K562 (cell line): ENCODE measurements at regions not wholly inside any gene's neighbourhood (a gene's known extent, or its start where the extent isn't known, plus 50 kb on each side); places are given as distances from the start of the nearest gene placed in this dataset.

Experiments
- ATAC-seq: fragments of 200-7000 bp; cut with Tn5 transposase; 3 replicates; pipeline ENCODE4 v1.9.1; 2020; ENCODE audit warnings: moderate library complexity
- BruUV-seq: library from RNA; stranded (reverse); fragments of 400-500 nt; replicated peaks from 2 replicates; lab custom pipeline; 2021; lab: Mats Ljungman, UMichigan
- CTCF ChIA-PET: fragments of 300-600 bp; formaldehyde crosslinking; extraction: SDS; loops from one replicate; lab custom pipeline; 2021; ENCODE audit warnings: low intra/inter-chr PET ratio; lab: Yijun Ruan, JAX
- POLR2A ChIA-PET: fragments of 300-600, 350-650 bp; sonication (Branson Sonifier 250); formaldehyde crosslinking; extraction: SDS; loops from one replicate; lab custom pipeline; 2021; ENCODE audit warnings: antibody characterized with exemption, inconsistent platforms; lab: Yijun Ruan, JAX
- DNase-seq, 4 experiments: peaks; one replicate each; pipeline versions ENCODE4 v3.0.0 to v3.0.0-alpha.2; 2011 to 2018; ENCODE audit warnings: low spot score in 3 of 4, mixed read lengths in 3 of 4; ENCODE audit errors: extremely low read depth in 1 of 4
- FAIRE-seq: peaks from 2 replicates; lab custom pipeline; 2011; peaks lifted over from hg19 to GRCh38; lab: Jason Lieb, UNC
- H2AFZ ChIP-seq: 2 replicates; pipeline ENCODE4 v1.6.0; 2011; ENCODE audit warnings: low read depth, low read length, control low read depth, inconsistent platforms
- H3K27ac ChIP-seq: fragments of 200-600 bp; 3 replicates; pipeline ENCODE4 v1.8.0; 2011; ENCODE audit warnings: low read depth, mild to moderate bottlenecking, control low read depth, inconsistent platforms, low read length, moderate library complexity, mixed read lengths; ENCODE audit errors: extremely low read depth
- H3K27me3 ChIP-seq, 2 experiments: fragments of 300-600 bp in 1 of 2; 2 replicates in 1 of 2; 3 replicates in 1 of 2; pipeline versions ENCODE4 v1.6.0 to v1.8.0; 2011; ENCODE audit warnings: inconsistent platforms in 2 of 2, low read length in 2 of 2, mild to moderate bottlenecking in 1 of 2, mixed read lengths in 1 of 2, moderate library complexity in 1 of 2; ENCODE audit not compliant: control insufficient read depth in 2 of 2, insufficient read depth in 2 of 2
- H3K36me3 ChIP-seq: fragments of 300-600 bp; 3 replicates; pipeline ENCODE4 v1.8.0; 2011; ENCODE audit warnings: mild to moderate bottlenecking, low read length, inconsistent platforms; ENCODE audit not compliant: control insufficient read depth, insufficient read depth
- H3K4me1 ChIP-seq, 2 experiments: fragments of 200-600 bp in 1 of 2; replicated peaks in 1 of 2; 2 replicates in 1 of 2; 3 replicates in 1 of 2; pipeline versions ENCODE4 v1.5.1 to v1.8.0; 2011; ENCODE audit warnings: inconsistent platforms in 2 of 2, low read length in 2 of 2, mild to moderate bottlenecking in 1 of 2, mixed read lengths in 1 of 2, moderate library complexity in 1 of 2; ENCODE audit not compliant: control insufficient read depth in 2 of 2, insufficient read depth in 2 of 2
- H3K4me2 ChIP-seq: 2 replicates; pipeline ENCODE4 v1.6.1; 2011; ENCODE audit warnings: low read length, control low read depth, inconsistent platforms, mixed read lengths; ENCODE audit not compliant: insufficient read depth
- H3K4me3 ChIP-seq: fragments of 200-600 bp; sonication (generic), shearing (Covaris generic); 2 replicates; pipeline ENCODE4 v1.5.1; 2016; ENCODE audit warnings: control low read depth, inconsistent platforms
- H3K79me2 ChIP-seq: fragments of 200-600 bp; 3 replicates; pipeline ENCODE4 v1.8.0; 2011; ENCODE audit warnings: low read length, inconsistent platforms; ENCODE audit not compliant: control insufficient read depth, insufficient read depth
- H3K9ac ChIP-seq, 2 experiments: 2 replicates each; pipeline versions ENCODE4 v1.6.0 to v1.6.1; 2011; ENCODE audit warnings: low read depth in 2 of 2, low read length in 2 of 2, control low read depth in 1 of 2, inconsistent platforms in 1 of 2, mild to moderate bottlenecking in 1 of 2, mixed read lengths in 1 of 2; ENCODE audit not compliant: insufficient read depth in 1 of 2
- H3K9me1 ChIP-seq: one replicate; pipeline ENCODE4 v1.6.0; 2011; ENCODE audit warnings: inconsistent platforms, mild to moderate bottlenecking, low read length, moderate library complexity; ENCODE audit not compliant: control insufficient read depth, insufficient read depth
- H3K9me3 ChIP-seq: replicated peaks from 2 replicates; pipeline ENCODE4 v1.5.1; 2011; ENCODE audit warnings: low read depth, low read length, inconsistent platforms; ENCODE audit not compliant: control insufficient read depth, insufficient read depth
- H4K20me1 ChIP-seq: replicated peaks from 2 replicates; pipeline ENCODE4 v1.6.1; 2011; ENCODE audit warnings: low read length, inconsistent platforms, mixed read lengths; ENCODE audit not compliant: control insufficient read depth, insufficient read depth
- ARNT ChIP-seq, 2 experiments: fragments of 450-650 bp; IDR thresholded peaks; 2 replicates each; pipeline ENCODE4 v1.6.1; 2016; ENCODE audit warnings: mild to moderate bottlenecking in 1 of 2
- CHCHD3 ChIP-seq: fragments of 250-450 bp; sonication (Bioruptor Pico); IDR thresholded peaks from 2 replicates; pipeline ENCODE4 v2.1.2; 2022; ENCODE audit warnings: mild to moderate bottlenecking
- ETS2 ChIP-seq: IDR thresholded peaks from 2 replicates; pipeline ENCODE4 v1.6.1; 2016; ENCODE audit warnings: borderline replicate concordance, missing genetic modification characterization, mild to moderate bottlenecking, moderate library complexity, missing compliant biosample characterization; ENCODE audit not compliant: poor library complexity, severe bottlenecking
- HEY1 ChIP-seq: fragments of 250-450 bp; sonication (Bioruptor Pico); IDR thresholded peaks from 2 replicates; pipeline ENCODE4 v1.5.0; 2020; ENCODE audit warnings: mild to moderate bottlenecking, moderate library complexity, borderline replicate concordance
- POU5F1 ChIP-seq: fragments of 150-350 bp; IDR thresholded peaks from 2 replicates; pipeline ENCODE4 v1.6.1; 2014; ENCODE audit warnings: borderline replicate concordance, low read length, low read depth, mild to moderate bottlenecking; ENCODE audit not compliant: partially characterized antibody
- RBM34 ChIP-seq: fragments of 200-400 bp; formaldehyde crosslinking; IDR thresholded peaks from 2 replicates; pipeline ENCODE4 v1.6.1; 2018; ENCODE audit warnings: low read length, borderline replicate concordance; ENCODE audit not compliant: insufficient read depth
- RFX1 ChIP-seq: fragments of 450-650 bp; IDR thresholded peaks from 2 replicates; pipeline ENCODE4 v1.6.1; 2016; ENCODE audit warnings: mild to moderate bottlenecking, moderate library complexity
- SMAD3 ChIP-seq: fragments of 450-650 bp; formaldehyde crosslinking; conservative IDR thresholded peaks from 2 replicates; pipeline ENCODE4 v1.4.0; 2020; ENCODE audit warnings: mild to moderate bottlenecking
- SP2 ChIP-seq: IDR thresholded peaks from 2 replicates; pipeline ENCODE4 v1.6.1; 2011; ENCODE audit warnings: mild to moderate bottlenecking, low read depth, low read length, moderate library complexity; ENCODE audit not compliant: poor library complexity, severe bottlenecking; ENCODE audit errors: extremely low read depth
- XRCC4 ChIP-seq: IDR thresholded peaks from one replicate; pipeline ENCODE4 v1.6.1; 2011; ENCODE audit not compliant: insufficient read depth, insufficient read length; ENCODE audit errors: extremely low read depth
- ZNF140 ChIP-seq: fragments of 250-450 bp; sonication (Bioruptor Pico); IDR thresholded peaks from 2 replicates; pipeline ENCODE4 v1.8.0; 2021; ENCODE audit warnings: moderate library complexity, mild to moderate bottlenecking, inconsistent platforms
- ZNF583 ChIP-seq: fragments of 250-450 bp; sonication (Bioruptor Pico); IDR thresholded peaks from 2 replicates; pipeline ENCODE4 v1.4.0; 2020
- in situ Hi-C: fragments of 300-500 bp; cut with MboI; formaldehyde crosslinking; loops from 4 replicates; pipeline ENCODE4 v1.15.0; 2018; ENCODE audit warnings: inconsistent platforms, mixed read lengths
- intact Hi-C: fragments of 100-400 bp; cut with micrococcal nuclease; formaldehyde crosslinking; loops from 2 replicates; pipeline ENCODE4 v1.14.2; 2022
- TF ChIP-seq, protein P1 (sequence below): fragments of 250-450 bp; sonication (Bioruptor Pico); IDR thresholded peaks from 2 replicates; pipeline ENCODE4 v1.4.0; 2020; ENCODE audit warnings: mild to moderate bottlenecking, moderate library complexity
- TF ChIP-seq, protein P2 (sequence below): sonication (generic); formaldehyde crosslinking; IDR thresholded peaks from 2 replicates; pipeline ENCODE4 v1.8.0; 2022; ENCODE audit warnings: mild to moderate bottlenecking, missing genetic modification reagents
- TF ChIP-seq, protein P3 (sequence below): fragments of 250-450 bp; sonication (Bioruptor Pico); IDR thresholded peaks from 2 replicates; pipeline ENCODE4 v1.5.0; 2022; ENCODE audit warnings: mild to moderate bottlenecking
- TF ChIP-seq, protein P4 (sequence below): sonication (generic); formaldehyde crosslinking; IDR thresholded peaks from 2 replicates; pipeline ENCODE4 v1.8.0; 2022; ENCODE audit warnings: mild to moderate bottlenecking, missing genetic modification reagents, borderline replicate concordance

DNA sequence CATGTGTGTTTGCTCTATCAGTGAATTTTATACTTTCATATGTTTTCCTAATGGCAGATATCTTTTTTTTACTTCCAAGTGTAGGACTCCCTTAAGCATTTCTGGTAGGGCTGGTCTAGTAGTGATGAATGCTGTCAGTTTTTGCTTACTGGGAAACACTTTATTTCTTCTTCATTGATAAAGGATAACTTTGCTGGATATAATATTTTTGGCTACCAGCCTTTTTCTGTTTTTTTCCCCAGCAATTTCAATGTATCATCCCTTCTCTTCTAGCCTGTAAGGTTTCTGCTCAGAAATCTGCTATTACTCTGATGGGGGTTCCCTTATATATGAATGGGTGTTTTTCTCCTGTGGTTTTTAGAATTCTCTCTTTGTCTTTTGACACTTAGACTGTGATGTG, 980.6 kb upstream of the PIK3C3 start:
- DNase-seq (no peak), ATAC-seq (no peak), FAIRE-seq (no peak)
- in situ Hi-C loops = no loop called here
- ChIA-PET CTCF (no interaction called here), POLR2A (no interaction called here)
- intact Hi-C loops = no loop called here
- H2AFZ ChIP-seq = no peak overlapping the region
- no peaks in the 10 kb centered on the region for H4K20me1 ChIP-seq
- H3K4me2 ChIP-seq = no peak overlapping the region
- H3K27me3 ChIP-seq = no peaks in the 10 kb centered on the region
- no peak overlapping the region for H3K27ac ChIP-seq
- BruUV-seq = no TSS peak
- no peaks in the 10 kb centered on the region for H3K36me3 ChIP-seq
- no peaks in the 10 kb centered on the region for H3K79me2 ChIP-seq
- no peak overlapping the region for H3K4me3 ChIP-seq
- H3K4me1 ChIP-seq = no peaks in the 10 kb centered on the region
- no peaks in the 10 kb centered on the region for H3K9me1 ChIP-seq
- H3K9me3 ChIP-seq = 0 out of 2 replicates have a peak, but pooled peaks cover 4% of the 10 kb centered on the region
- H3K9ac ChIP-seq = no peak overlapping the region
- TF ChIP-seq, protein P1, sequence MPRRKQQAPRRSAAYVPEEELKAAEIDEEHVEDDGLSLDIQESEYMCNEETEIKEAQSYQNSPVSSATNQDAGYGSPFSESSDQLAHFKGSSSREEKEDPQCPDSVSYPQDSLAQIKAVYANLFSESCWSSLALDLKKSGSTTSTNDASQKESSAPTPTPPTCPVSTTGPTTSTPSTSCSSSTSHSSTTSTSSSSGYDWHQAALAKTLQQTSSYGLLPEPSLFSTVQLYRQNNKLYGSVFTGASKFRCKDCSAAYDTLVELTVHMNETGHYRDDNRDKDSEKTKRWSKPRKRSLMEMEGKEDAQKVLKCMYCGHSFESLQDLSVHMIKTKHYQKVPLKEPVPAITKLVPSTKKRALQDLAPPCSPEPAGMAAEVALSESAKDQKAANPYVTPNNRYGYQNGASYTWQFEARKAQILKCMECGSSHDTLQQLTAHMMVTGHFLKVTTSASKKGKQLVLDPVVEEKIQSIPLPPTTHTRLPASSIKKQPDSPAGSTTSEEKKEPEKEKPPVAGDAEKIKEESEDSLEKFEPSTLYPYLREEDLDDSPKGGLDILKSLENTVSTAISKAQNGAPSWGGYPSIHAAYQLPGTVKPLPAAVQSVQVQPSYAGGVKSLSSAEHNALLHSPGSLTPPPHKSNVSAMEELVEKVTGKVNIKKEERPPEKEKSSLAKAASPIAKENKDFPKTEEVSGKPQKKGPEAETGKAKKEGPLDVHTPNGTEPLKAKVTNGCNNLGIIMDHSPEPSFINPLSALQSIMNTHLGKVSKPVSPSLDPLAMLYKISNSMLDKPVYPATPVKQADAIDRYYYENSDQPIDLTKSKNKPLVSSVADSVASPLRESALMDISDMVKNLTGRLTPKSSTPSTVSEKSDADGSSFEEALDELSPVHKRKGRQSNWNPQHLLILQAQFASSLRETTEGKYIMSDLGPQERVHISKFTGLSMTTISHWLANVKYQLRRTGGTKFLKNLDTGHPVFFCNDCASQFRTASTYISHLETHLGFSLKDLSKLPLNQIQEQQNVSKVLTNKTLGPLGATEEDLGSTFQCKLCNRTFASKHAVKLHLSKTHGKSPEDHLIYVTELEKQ (CRISPR knock-in tag) = no peak
- TF ChIP-seq SMAD3 (CRISPR knock-in tag) (no peak), POU5F1 (no peak), RBM34 (no peak), SP2 (no peak), ETS2 (tag) (no peak), HEY1 (CRISPR knock-in tag) (no peak), CHCHD3 (CRISPR knock-in tag) (no peak), ZNF140 (CRISPR knock-in tag) (no peak), RFX1 (no peak), XRCC4 (no peak), ARNT (IDR thresholded peaks at IDR 0.05) (no peak), ZNF583 (CRISPR knock-in tag) (no peak)
- TF ChIP-seq, protein P2, sequence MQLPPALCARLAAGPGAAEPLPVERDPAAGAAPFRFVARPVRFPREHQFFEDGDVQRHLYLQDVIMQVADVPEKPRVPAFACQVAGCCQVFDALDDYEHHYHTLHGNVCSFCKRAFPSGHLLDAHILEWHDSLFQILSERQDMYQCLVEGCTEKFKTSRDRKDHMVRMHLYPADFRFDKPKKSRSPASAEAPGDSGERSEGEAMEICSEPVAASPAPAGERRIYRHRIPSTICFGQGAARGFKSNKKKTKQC (CRISPR knock-in tag) = no peak
- TF ChIP-seq, protein P3, sequence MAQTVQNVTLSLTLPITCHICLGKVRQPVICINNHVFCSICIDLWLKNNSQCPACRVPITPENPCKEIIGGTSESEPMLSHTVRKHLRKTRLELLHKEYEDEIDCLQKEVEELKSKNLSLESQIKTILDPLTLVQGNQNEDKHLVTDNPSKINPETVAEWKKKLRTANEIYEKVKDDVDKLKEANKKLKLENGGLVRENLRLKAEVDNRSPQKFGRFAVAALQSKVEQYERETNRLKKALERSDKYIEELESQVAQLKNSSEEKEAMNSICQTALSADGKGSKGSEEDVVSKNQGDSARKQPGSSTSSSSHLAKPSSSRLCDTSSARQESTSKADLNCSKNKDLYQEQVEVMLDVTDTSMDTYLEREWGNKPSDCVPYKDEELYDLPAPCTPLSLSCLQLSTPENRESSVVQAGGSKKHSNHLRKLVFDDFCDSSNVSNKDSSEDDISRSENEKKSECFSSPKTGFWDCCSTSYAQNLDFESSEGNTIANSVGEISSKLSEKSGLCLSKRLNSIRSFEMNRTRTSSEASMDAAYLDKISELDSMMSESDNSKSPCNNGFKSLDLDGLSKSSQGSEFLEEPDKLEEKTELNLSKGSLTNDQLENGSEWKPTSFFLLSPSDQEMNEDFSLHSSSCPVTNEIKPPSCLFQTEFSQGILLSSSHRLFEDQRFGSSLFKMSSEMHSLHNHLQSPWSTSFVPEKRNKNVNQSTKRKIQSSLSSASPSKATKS (CRISPR knock-in tag) = no peak
- TF ChIP-seq, protein P4, sequence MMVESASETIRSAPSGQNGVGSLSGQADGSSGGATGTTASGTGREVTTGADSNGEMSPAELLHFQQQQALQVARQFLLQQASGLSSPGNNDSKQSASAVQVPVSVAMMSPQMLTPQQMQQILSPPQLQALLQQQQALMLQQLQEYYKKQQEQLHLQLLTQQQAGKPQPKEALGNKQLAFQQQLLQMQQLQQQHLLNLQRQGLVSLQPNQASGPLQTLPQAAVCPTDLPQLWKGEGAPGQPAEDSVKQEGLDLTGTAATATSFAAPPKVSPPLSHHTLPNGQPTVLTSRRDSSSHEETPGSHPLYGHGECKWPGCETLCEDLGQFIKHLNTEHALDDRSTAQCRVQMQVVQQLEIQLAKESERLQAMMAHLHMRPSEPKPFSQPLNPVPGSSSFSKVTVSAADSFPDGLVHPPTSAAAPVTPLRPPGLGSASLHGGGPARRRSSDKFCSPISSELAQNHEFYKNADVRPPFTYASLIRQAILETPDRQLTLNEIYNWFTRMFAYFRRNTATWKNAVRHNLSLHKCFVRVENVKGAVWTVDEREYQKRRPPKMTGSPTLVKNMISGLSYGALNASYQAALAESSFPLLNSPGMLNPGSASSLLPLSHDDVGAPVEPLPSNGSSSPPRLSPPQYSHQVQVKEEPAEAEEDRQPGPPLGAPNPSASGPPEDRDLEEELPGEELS = no peak
